H1 (cell line): ENCODE measurements at regions not wholly inside any gene's neighbourhood (a gene's known extent, or its start where the extent isn't known, plus 50 kb on each side); places are given as distances from the start of the nearest gene placed in this dataset.

Experiments
- CTCF ChIP-seq, 3 experiments: IDR thresholded peaks; 1 replicate in 2 of 3; 2 replicates in 1 of 3; pipeline versions ENCODE4 v1.5.1 to v1.6.1; 2011; ENCODE audit warnings: low read length in 3 of 3, mild to moderate bottlenecking in 3 of 3, inconsistent platforms in 2 of 3, low read depth in 1 of 3, moderate library complexity in 1 of 3; ENCODE audit not compliant: insufficient read depth in 1 of 3; ENCODE audit errors: control extremely low read depth in 1 of 3
- EZH2 ChIP-seq: fragments of 200-600 bp; sonication (generic); IDR thresholded peaks from 2 replicates; pipeline ENCODE4 v1.7.1; 2012; ENCODE audit warnings: low read depth, mild to moderate bottlenecking, moderate library complexity, low read length, inconsistent platforms; ENCODE audit not compliant: severe bottlenecking
- POLR2AphosphoS5 ChIP-seq: IDR thresholded peaks from 2 replicates; pipeline ENCODE4 v1.6.1; 2011; ENCODE audit warnings: low read depth, low read length
- SP1 ChIP-seq: IDR thresholded peaks from 2 replicates; pipeline ENCODE4 v1.6.1; 2011; ENCODE audit warnings: low read depth, low read length

- TF ChIP-seq EZH2 (no peak), CTCF (IDR thresholded peaks at IDR 0.05; ENCODE audit: control extremely low read depth in 1 of 3, insufficient read depth in 1 of 3, low read depth in 1 of 3, low read length in 3 of 3) (no peak), SP1 (no peak), POLR2AphosphoS5 (no peak)
Observed at GRCh38 chr6:86657192-86657591, 280.1 kb upstream of the HTR1E start.
